ENCODE measurements at regions not wholly inside any gene's neighbourhood (a gene's known extent, or its start where the extent isn't known, plus 50 kb on each side); places are given as distances from the start of the nearest gene placed in this dataset.

DNA sequence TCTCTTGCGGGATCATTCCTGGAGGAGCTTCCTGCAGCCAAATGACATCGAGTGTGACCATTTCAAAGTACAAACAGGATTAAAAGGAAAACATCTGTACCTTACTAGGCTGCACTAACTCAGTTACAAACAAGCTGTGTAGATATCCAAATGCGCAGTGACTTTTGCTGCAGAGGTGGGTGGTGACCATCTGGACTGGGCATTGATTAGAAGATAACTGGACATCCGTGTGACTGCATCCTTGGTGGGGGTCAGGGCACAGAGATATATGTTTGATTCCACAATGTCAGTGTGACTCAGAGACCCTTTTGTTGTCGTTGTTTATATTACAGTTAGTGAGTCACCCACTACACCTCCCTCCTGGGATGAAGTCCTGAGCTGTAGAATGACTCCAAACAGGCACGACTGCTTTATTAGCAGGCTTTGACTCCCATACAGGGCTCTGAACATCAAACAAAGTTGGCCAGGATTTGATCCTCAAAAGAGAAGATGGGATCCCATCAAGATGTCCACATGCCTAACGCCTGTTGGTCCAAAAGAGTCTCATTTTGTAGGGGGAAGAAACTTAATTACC, 56.7 kb upstream of the SDK1 start:
- TF ChIP-seq, protein P1, sequence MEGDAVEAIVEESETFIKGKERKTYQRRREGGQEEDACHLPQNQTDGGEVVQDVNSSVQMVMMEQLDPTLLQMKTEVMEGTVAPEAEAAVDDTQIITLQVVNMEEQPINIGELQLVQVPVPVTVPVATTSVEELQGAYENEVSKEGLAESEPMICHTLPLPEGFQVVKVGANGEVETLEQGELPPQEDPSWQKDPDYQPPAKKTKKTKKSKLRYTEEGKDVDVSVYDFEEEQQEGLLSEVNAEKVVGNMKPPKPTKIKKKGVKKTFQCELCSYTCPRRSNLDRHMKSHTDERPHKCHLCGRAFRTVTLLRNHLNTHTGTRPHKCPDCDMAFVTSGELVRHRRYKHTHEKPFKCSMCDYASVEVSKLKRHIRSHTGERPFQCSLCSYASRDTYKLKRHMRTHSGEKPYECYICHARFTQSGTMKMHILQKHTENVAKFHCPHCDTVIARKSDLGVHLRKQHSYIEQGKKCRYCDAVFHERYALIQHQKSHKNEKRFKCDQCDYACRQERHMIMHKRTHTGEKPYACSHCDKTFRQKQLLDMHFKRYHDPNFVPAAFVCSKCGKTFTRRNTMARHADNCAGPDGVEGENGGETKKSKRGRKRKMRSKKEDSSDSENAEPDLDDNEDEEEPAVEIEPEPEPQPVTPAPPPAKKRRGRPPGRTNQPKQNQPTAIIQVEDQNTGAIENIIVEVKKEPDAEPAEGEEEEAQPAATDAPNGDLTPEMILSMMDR (IDR thresholded peaks at IDR 0.05), result no peak
- no peak for TF ChIP-seq EP300 (IDR thresholded peaks at IDR 0.05; ENCODE audit: low read depth)
